Lower leg skin (tissue), 4 donors: ENCODE measurements at regions not wholly inside any gene's neighbourhood (a gene's known extent, or its start where the extent isn't known, plus 50 kb on each side); places are given as distances from the start of the nearest gene placed in this dataset.

Experiments
- DNase-seq, 2 donors: peaks; one replicate each; pipeline ENCODE4 v3.0.0-alpha.2; 2019; ENCODE audit warnings: low spot score in 2 of 2
- H3K4me3 ChIP-seq: fragments of 200-600 bp; sonication (generic); 2 replicates; pipeline ENCODE4 v1.5.1; 2017; ENCODE audit warnings: mild to moderate bottlenecking, low read depth; ENCODE audit not compliant: poor library complexity, severe bottlenecking
- CTCF ChIP-seq, 3 donors: fragments of 450-650 bp; IDR thresholded peaks; one replicate each; pipeline ENCODE4 v1.5.1; 2016; ENCODE audit warnings: antibody characterized with exemption in 3 of 3, mild to moderate bottlenecking in 3 of 3, moderate library complexity in 2 of 3
- POLR2A ChIP-seq, 2 donors: fragments of 450-650 bp; IDR thresholded peaks; one replicate each; pipeline ENCODE4 v1.6.1; 2016 to 2017; ENCODE audit warnings: antibody characterized with exemption in 2 of 2, mild to moderate bottlenecking in 1 of 2, moderate library complexity in 1 of 2
- WGBS, 2 donors: methylation state at CpG; one replicate each; pipeline ENCODE4 v1.1.5; 2018; 5-methylcytosine and 5-hydroxymethylcytosine counted together
- intact Hi-C: fragments of 100-400 bp; cut with DNase I; formaldehyde crosslinking; loops from one replicate; pipeline ENCODE4 v1.15.0; 2023; ENCODE audit warnings: low total_unique reads

GRCh38 chr11:97610854-97611253 lies 1221.0 kb downstream of the JRKL start:
- 88 to 91% methylated on average over 5 of the region's 5 CpGs for WGBS, 2 donors
- TF ChIP-seq CTCF (IDR thresholded peaks at IDR 0.05), result no peak
- TF ChIP-seq POLR2A (IDR thresholded peaks at IDR 0.05), result no peak
- intact Hi-C loops, result no loop called here
- H3K4me3 ChIP-seq, result no peak overlapping the region
- no peak for DNase-seq

GRCh38 chr11:97611345-97611744 lies 1221.5 kb downstream of the JRKL start:
- 87 to 90% methylated on average over 10 of the region's 10 CpGs for WGBS, 2 donors
- no peak for DNase-seq
- H3K4me3 ChIP-seq, result no peak overlapping the region
- TF ChIP-seq POLR2A (IDR thresholded peaks at IDR 0.05) (no peak), CTCF (IDR thresholded peaks at IDR 0.05) (no peak)
- intact Hi-C loops, result no loop called here

- intact Hi-C loops, result no loop called here
- 60 to 61% methylated on average over 3 of the region's 3 CpGs for WGBS, 2 donors
Measured at GRCh38 chr11:97614606-97615005, 1224.8 kb downstream of the JRKL start.

GRCh38 chr11:97615546-97615945 lies 1225.7 kb downstream of the JRKL start:
- H3K4me3 ChIP-seq, result no peak overlapping the region
- no peak for DNase-seq
- 78 to 81% methylated on average over 4 of the region's 4 CpGs for WGBS, 2 donors
- TF ChIP-seq POLR2A (IDR thresholded peaks at IDR 0.05), result no peak
- TF ChIP-seq CTCF (IDR thresholded peaks at IDR 0.05), result no peak
- intact Hi-C loops, result no loop called here

More at GRCh38 chr11:97614606-97615005, 1224.8 kb downstream of the JRKL start:
- H3K4me3 ChIP-seq, result no peak overlapping the region
- TF ChIP-seq CTCF (IDR thresholded peaks at IDR 0.05), result no peak
- no peak for TF ChIP-seq POLR2A (IDR thresholded peaks at IDR 0.05)
- DNase-seq, result no peak

- WGBS, 2 donors, result 87 to 90% methylated on average over 3 of the region's 3 CpGs
- H3K4me3 ChIP-seq, result no peak overlapping the region
- no peak for DNase-seq
- TF ChIP-seq CTCF (IDR thresholded peaks at IDR 0.05) (no peak), POLR2A (IDR thresholded peaks at IDR 0.05) (no peak)
- intact Hi-C loops, result no loop called here
Measured at GRCh38 chr11:97617031-97617430, 1227.2 kb downstream of the JRKL start.

GRCh38 chr11:97620007-97620406 lies 1230.2 kb downstream of the JRKL start:
- intact Hi-C loops, result no loop called here
- no peak overlapping the region for H3K4me3 ChIP-seq
- TF ChIP-seq CTCF (IDR thresholded peaks at IDR 0.05) (no peak), POLR2A (IDR thresholded peaks at IDR 0.05) (no peak)
- no peak for DNase-seq
